IMR-90 (cell line): ENCODE measurements at regions not wholly inside any gene's neighbourhood (a gene's known extent, or its start where the extent isn't known, plus 50 kb on each side); places are given as distances from the start of the nearest gene placed in this dataset.

Experiments
- ATAC-seq: fragments of 200-7000 bp; cut with Tn5 transposase; 2 replicates; pipeline ENCODE4 v1.9.1; 2020; ENCODE audit warnings: low read depth, mild to moderate bottlenecking, moderate library complexity
- BruUV-seq: library from RNA; stranded (reverse); fragments of 400-500 nt; replicated peaks from 2 replicates; lab custom pipeline; 2021; lab: Mats Ljungman, UMichigan
- CTCF ChIA-PET: fragments of 300-600 bp; formaldehyde crosslinking; extraction: SDS; loops from one replicate; lab custom pipeline; 2021; ENCODE audit warnings: antibody characterized with exemption; lab: Yijun Ruan, JAX
- POLR2A ChIA-PET: fragments of 300-600 bp; sonication (Branson Sonifier 250); formaldehyde crosslinking; loops from one replicate; lab custom pipeline; 2022; ENCODE audit warnings: antibody characterized with exemption; ENCODE audit not compliant: unreplicated experiment; lab: Charles Lee
- DNase-seq: peaks from one replicate; pipeline ENCODE4 v3.0.0; 2013
- H2AFZ ChIP-seq: replicated peaks from 2 replicates; pipeline ENCODE3; 2013; ENCODE audit warnings: low read length, mild to moderate bottlenecking; ENCODE audit not compliant: poor library complexity
- H2AK5ac ChIP-seq: 2 replicates; pipeline ENCODE4 v1.6.1; 2013; ENCODE audit warnings: low read depth, low read length, inconsistent platforms
- H2AK9ac ChIP-seq: replicated peaks from 2 replicates; pipeline ENCODE3; 2013; ENCODE audit warnings: mild to moderate bottlenecking, low read depth, low read length, moderate library complexity; ENCODE audit not compliant: poor library complexity
- H2BK120ac ChIP-seq: 2 replicates; pipeline ENCODE4 v1.6.1; 2013; ENCODE audit warnings: low read depth, low read length, inconsistent platforms
- H2BK15ac ChIP-seq: 3 replicates; pipeline ENCODE4 v1.6.1; 2013; ENCODE audit warnings: low read depth, low read length, inconsistent platforms
- H2BK20ac ChIP-seq: 2 replicates; pipeline ENCODE4 v1.6.1; 2013; ENCODE audit warnings: low read depth, mild to moderate bottlenecking, inconsistent platforms, low read length, moderate library complexity
- H2BK5ac ChIP-seq: 2 replicates; pipeline ENCODE4 v1.6.1; 2013; ENCODE audit warnings: mild to moderate bottlenecking, low read depth, low read length, inconsistent platforms; ENCODE audit not compliant: poor library complexity, severe bottlenecking
- H3K14ac ChIP-seq: replicated peaks from 2 replicates; pipeline ENCODE4 v1.6.1; 2013; ENCODE audit warnings: low read depth, low read length, inconsistent platforms
- H3K18ac ChIP-seq: 2 replicates; pipeline ENCODE4 v1.6.1; 2013; ENCODE audit warnings: low read depth, low read length, control low read depth
- H3K23ac ChIP-seq: 2 replicates; pipeline ENCODE4 v1.6.1; 2013; ENCODE audit warnings: low read depth, low read length, inconsistent platforms
- H3K27ac ChIP-seq: 2 replicates; pipeline ENCODE4 v1.5.1; 2013; ENCODE audit warnings: mild to moderate bottlenecking, control low read depth, low read length; ENCODE audit not compliant: insufficient read depth
- H3K27me3 ChIP-seq: 2 replicates; pipeline ENCODE4 v1.6.1; 2013; ENCODE audit warnings: low read length; ENCODE audit not compliant: control insufficient read depth, insufficient read depth
- H3K36me3 ChIP-seq: 2 replicates; pipeline ENCODE4 v1.6.1; 2013; ENCODE audit warnings: low read length, mixed read lengths; ENCODE audit not compliant: control insufficient read depth, insufficient read depth
- H3K4ac ChIP-seq: 2 replicates; pipeline ENCODE4 v1.6.1; 2013; ENCODE audit warnings: low read depth, low read length, inconsistent platforms
- H3K4me1 ChIP-seq: 2 replicates; pipeline ENCODE4 v1.6.1; 2013; ENCODE audit warnings: low read length, mixed read lengths; ENCODE audit not compliant: control insufficient read depth, insufficient read depth
- H3K4me2 ChIP-seq: 2 replicates; pipeline ENCODE4 v1.6.1; 2013; ENCODE audit warnings: low read depth, mild to moderate bottlenecking, control low read depth, low read length, moderate library complexity
- H3K4me3 ChIP-seq: 2 replicates; pipeline ENCODE4 v1.5.1; 2013; ENCODE audit warnings: low read depth, mild to moderate bottlenecking, control low read depth, low read length, moderate library complexity; ENCODE audit not compliant: insufficient read depth
- H3K56ac ChIP-seq: 2 replicates; pipeline ENCODE4 v1.6.1; 2013; ENCODE audit warnings: low read length, inconsistent platforms; ENCODE audit not compliant: insufficient read depth; ENCODE audit errors: extremely low read depth
- H3K79me1 ChIP-seq, 2 experiments: 2 replicates each; pipeline ENCODE4 v1.6.1; 2013; ENCODE audit warnings: low read length in 2 of 2, inconsistent platforms in 1 of 2, low read depth in 1 of 2
- H3K9ac ChIP-seq: 2 replicates; pipeline ENCODE4 v1.6.1; 2013; ENCODE audit warnings: low read depth, low read length, control low read depth
- H3K9me1 ChIP-seq: 2 replicates; pipeline ENCODE4 v1.6.1; 2013; ENCODE audit warnings: low read length, inconsistent platforms; ENCODE audit not compliant: insufficient read depth
- H3K9me3 ChIP-seq: 2 replicates; pipeline ENCODE4 v1.6.1; 2013; ENCODE audit warnings: low read length; ENCODE audit not compliant: control insufficient read depth, insufficient read depth
- H4K20me1 ChIP-seq: 2 replicates; pipeline ENCODE4 v1.6.1; 2013; ENCODE audit warnings: low read length, inconsistent platforms; ENCODE audit not compliant: insufficient read depth
- H4K5ac ChIP-seq: 2 replicates; pipeline ENCODE4 v1.6.1; 2013; ENCODE audit warnings: mild to moderate bottlenecking, low read depth, low read length, control low read depth
- H4K8ac ChIP-seq, 2 experiments: 2 replicates each; pipeline ENCODE4 v1.6.1; 2013; ENCODE audit warnings: low read depth in 2 of 2, low read length in 2 of 2, control low read depth in 1 of 2, inconsistent platforms in 1 of 2
- H4K91ac ChIP-seq: 2 replicates; pipeline ENCODE4 v1.6.1; 2013; ENCODE audit warnings: low read depth, low read length, inconsistent platforms; ENCODE audit not compliant: insufficient read depth
- BHLHE40 ChIP-seq: fragments of 150-350 bp; IDR thresholded peaks from 2 replicates; pipeline ENCODE4 v1.6.1; 2016; ENCODE audit warnings: mild to moderate bottlenecking, low read depth, low read length
- CEBPB ChIP-seq: IDR thresholded peaks from 2 replicates; pipeline ENCODE4 v1.6.1; 2012; ENCODE audit warnings: low read depth, low read length, improper control_type of control experiment
- CHD1 ChIP-seq: IDR thresholded peaks from 2 replicates; pipeline ENCODE4 v1.6.1; 2012; ENCODE audit warnings: low read depth, low read length, improper control_type of control experiment
- CTCF ChIP-seq: conservative IDR thresholded peaks from 2 replicates; pipeline ENCODE4 v1.5.1; 2012; ENCODE audit warnings: mild to moderate bottlenecking, low read depth, low read length, improper control_type of control experiment
- ELK1 ChIP-seq: fragments of 150-350 bp; IDR thresholded peaks from 2 replicates; pipeline ENCODE4 v1.6.1; 2016; ENCODE audit warnings: low read depth, mild to moderate bottlenecking, low read length, moderate library complexity, borderline replicate concordance
- FOS ChIP-seq: fragments of 150-350 bp; IDR thresholded peaks from 2 replicates; pipeline ENCODE4 v1.6.1; 2016; ENCODE audit warnings: low read depth, low read length
- MAZ ChIP-seq: IDR thresholded peaks from 2 replicates; pipeline ENCODE4 v1.6.1; 2012; ENCODE audit warnings: low read depth, mild to moderate bottlenecking, low read length, improper control_type of control experiment, moderate library complexity, borderline replicate concordance
- MXI1 ChIP-seq: IDR thresholded peaks from 2 replicates; pipeline ENCODE4 v1.6.1; 2012; ENCODE audit warnings: low read depth, mild to moderate bottlenecking, low read length, moderate library complexity, borderline replicate concordance
- NFE2L2 ChIP-seq: fragments of 150-350 bp; IDR thresholded peaks from 2 replicates; pipeline ENCODE4 v1.6.1; 2016; ENCODE audit warnings: low read depth, mild to moderate bottlenecking, low read length
- POLR2A ChIP-seq: IDR thresholded peaks from 2 replicates; pipeline ENCODE4 v1.6.1; 2012; ENCODE audit warnings: mild to moderate bottlenecking, low read depth, low read length
- RCOR1 ChIP-seq: IDR thresholded peaks from 2 replicates; pipeline ENCODE4 v1.6.1; 2012; ENCODE audit warnings: mild to moderate bottlenecking, low read length, improper control_type of control experiment; ENCODE audit not compliant: insufficient replicate concordance
- RFX5 ChIP-seq: IDR thresholded peaks from 2 replicates; pipeline ENCODE4 v1.8.0; 2012; ENCODE audit warnings: low read depth, mild to moderate bottlenecking, low read length, moderate library complexity
- SMC3 ChIP-seq: fragments of 150-350 bp; IDR thresholded peaks from 2 replicates; pipeline ENCODE4 v1.6.1; 2016; ENCODE audit warnings: low read depth, mild to moderate bottlenecking, antibody characterized with exemption, low read length, moderate library complexity
- USF2 ChIP-seq: fragments of 150-350 bp; IDR thresholded peaks from 2 replicates; pipeline ENCODE4 v1.6.1; 2017; ENCODE audit warnings: mild to moderate bottlenecking, antibody characterized with exemption, low read length, low read depth
- WGBS, 2 experiments: methylation state at CpG; one replicate each; pipeline versions ENCODE4 v1.1.5 to v1.1.7; 2013; ENCODE audit warnings: missing lambda C conversion rate in 2 of 2; ENCODE audit not compliant: insufficient read length in 1 of 2; ENCODE audit errors: extremely low coverage in 2 of 2; 5-methylcytosine and 5-hydroxymethylcytosine counted together
- dilution Hi-C: fragments of 300-500 bp; cut with HindIII; formaldehyde crosslinking; loops from one replicate; pipeline ENCODE4 v1.14.3; 2018; ENCODE audit warnings: low sequenced_read_pairs; ENCODE audit not compliant: unreplicated experiment
- in situ Hi-C: fragments of 300-500 bp; cut with MboI; formaldehyde crosslinking; loops from 3 replicates; pipeline ENCODE4 v1.14.3; 2019; ENCODE audit warnings: low sequenced_read_pairs, inconsistent platforms, mixed read lengths
- intact Hi-C: fragments of 100-400 bp; cut with micrococcal nuclease; formaldehyde crosslinking; loops from 2 replicates; pipeline ENCODE4 v1.10.0; 2022

GRCh38 chr6:86685230-86685797, 252.0 kb upstream of the HTR1E start:
- Histone ChIP-seq H4K20me1 (no peaks in the 10 kb centered on the region), H3K4me3 (no peak overlapping the region), H3K4ac (no peak overlapping the region), H3K36me3 (no peaks in the 10 kb centered on the region), H2AK5ac (no peak overlapping the region), H2BK15ac (no peak overlapping the region), H4K91ac (no peak overlapping the region), H2BK20ac (no peak overlapping the region), H3K9me3 (peaks cover 8% of the 10 kb centered on the region; the same call in 1 of the 2 replicates), H4K5ac (no peak overlapping the region), H3K79me1 (no peaks in the 10 kb centered on the region), H3K14ac (no peak overlapping the region), H3K27me3 (no peaks in the 10 kb centered on the region), H4K8ac (no peak overlapping the region), H3K9me1 (no peaks in the 10 kb centered on the region), H2AFZ (no peak overlapping the region), H3K9ac (no peak overlapping the region), H2BK120ac (no peak overlapping the region), H3K4me1 (no peaks in the 10 kb centered on the region), H3K56ac (no peak overlapping the region), H3K18ac (no peak overlapping the region), H2AK9ac (no peak overlapping the region), H2BK5ac (no peak overlapping the region), H3K23ac (no peak overlapping the region), H3K4me2 (no peak overlapping the region), H3K27ac (no peak overlapping the region)
- WGBS, 2 experiments, result no CpG with 5 or more reads among the region's 3 CpGs
- in situ Hi-C loops (no loop called here), dilution Hi-C loops (no loop called here), intact Hi-C loops (no loop called here)
- POLR2A ChIA-PET, result no interaction called here
- BruUV-seq, result no TSS peak
- ATAC-seq (no peak), DNase-seq (no peak)
- no peak for TF ChIP-seq RFX5
- no peak for TF ChIP-seq CHD1
- no peak for TF ChIP-seq USF2
- TF ChIP-seq SMC3, result no peak
- TF ChIP-seq POLR2A, result no peak
- no peak for TF ChIP-seq NFE2L2
- TF ChIP-seq BHLHE40, result no peak
- no peak for TF ChIP-seq CTCF
- no peak for TF ChIP-seq CEBPB
- TF ChIP-seq MXI1, result no peak
- TF ChIP-seq RCOR1, result no peak
- no peak for TF ChIP-seq FOS
- TF ChIP-seq ELK1, result no peak
- TF ChIP-seq MAZ, result no peak
- CTCF ChIA-PET, result no interaction called here
